ENCODE measurements at regions not wholly inside any gene's neighbourhood (a gene's known extent, or its start where the extent isn't known, plus 50 kb on each side); places are given as distances from the start of the nearest gene placed in this dataset.

DNA sequence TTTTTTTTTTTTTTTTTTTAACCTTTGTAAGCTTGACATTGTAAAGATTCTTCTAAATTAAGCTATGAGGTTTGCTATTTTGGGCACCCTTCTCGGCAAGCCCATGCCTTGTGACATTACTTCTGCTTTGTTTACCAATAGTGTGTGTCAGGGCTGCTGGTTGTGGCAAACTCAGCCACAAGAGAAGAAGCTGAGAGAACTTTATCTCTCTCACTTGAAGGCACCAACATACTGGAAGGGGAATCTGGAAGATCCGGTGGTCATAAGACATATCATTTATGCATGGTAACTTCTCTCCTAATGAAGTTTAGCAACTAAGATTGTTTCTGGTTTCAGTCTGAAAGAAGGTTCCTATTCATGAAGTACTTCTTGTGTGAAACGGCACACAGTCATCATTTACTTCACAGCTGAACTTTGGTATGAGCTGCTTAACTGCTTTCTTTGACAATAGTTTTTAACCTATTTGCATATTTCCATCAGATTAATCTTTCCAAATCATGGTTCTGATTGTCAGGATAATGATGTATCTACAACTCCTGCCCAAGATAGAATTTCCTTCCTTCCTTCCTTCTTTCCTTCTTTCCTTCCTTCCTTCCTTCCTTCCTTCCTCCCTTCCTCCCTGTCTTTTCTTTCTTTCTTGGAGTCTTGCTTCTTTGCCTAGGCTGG, 189.3 kb downstream of the NFKBIZ start:
- TF ChIP-seq POLR2A (IDR thresholded peaks at IDR 0.05; ENCODE audit: low read length), result no peak
- no peak for TF ChIP-seq GATA1 (IDR thresholded peaks at IDR 0.05; ENCODE audit: low read depth, low read length)

Measured in erythroblast (primary cell).